Stimulated activated effector memory CD8-positive, alpha-beta T cell treated with anti-CD3 and anti-CD28 coated beads, Interleukin-12 subunit alpha, Interleukin-12 subunit beta, amount 100 ng/mL, for 72 hours (primary cell): ENCODE measurements at regions not wholly inside any gene's neighbourhood (a gene's known extent, or its start where the extent isn't known, plus 50 kb on each side); places are given as distances from the start of the nearest gene placed in this dataset.
A peak's percentile ranks its signal among the peaks of the same experiment; 100 is the strongest.

Source experiments
- ATAC-seq: fragments of 150-1000 bp; cut with Tn5 transposase; 2 replicates; pipeline ENCODE4 v1.10.0; 2021
- DNase-seq, 2 donors: peaks; one replicate each; pipeline ENCODE4 v3.0.0; 2021 to 2022; ENCODE audit warnings: low spot score in 2 of 2
- H3K27ac Mint-ChIP-seq: one replicate; pipeline ENCODE4 v1.8.0; 2022; ENCODE audit warnings: mild to moderate bottlenecking, mixed read lengths
- H3K36me3 Mint-ChIP-seq: one replicate; pipeline ENCODE4 v1.8.0; 2022; ENCODE audit warnings: mild to moderate bottlenecking, mixed read lengths
- H3K4me1 Mint-ChIP-seq: one replicate; pipeline ENCODE4 v1.8.0; 2022; ENCODE audit warnings: mixed read lengths
- H3K4me3 Mint-ChIP-seq: one replicate; pipeline ENCODE4 v1.8.0; 2022; ENCODE audit warnings: mild to moderate bottlenecking, mixed read lengths
- H3K9me3 Mint-ChIP-seq: one replicate; pipeline ENCODE4 v1.8.0; 2022; ENCODE audit warnings: mixed read lengths

GRCh38 chr2:16615687-16616615 lies 49.7 kb downstream of the CYRIA start:
- Mint-ChIP-seq H3K9me3 (no peaks in the 10 kb centered on the region), H3K36me3 (no peaks in the 10 kb centered on the region), H3K4me1 (no peaks in the 10 kb centered on the region), H3K4me3 (no peak overlapping the region), H3K27ac (no peak overlapping the region)
- DNase-seq (no peak), ATAC-seq (no peak)

- Mint-ChIP-seq H3K27ac (no peak overlapping the region), H3K4me1 (no peaks in the 10 kb centered on the region), H3K4me3 (no peak overlapping the region), H3K9me3 (no peaks in the 10 kb centered on the region), H3K36me3 (no peaks in the 10 kb centered on the region)
- DNase-seq (no peak), ATAC-seq (no peak)
Measured at GRCh38 chr2:16615246-16615645, 50.4 kb downstream of the CYRIA start.

- no peak overlapping the region for H3K27ac Mint-ChIP-seq
Measured at GRCh38 chr2:16614314-16614860, 51.2 kb downstream of the CYRIA start.

GRCh38 chr2:16613539-16614011 lies 52.1 kb downstream of the CYRIA start:
- H3K27ac Mint-ChIP-seq: no peak overlapping the region
- H3K36me3 Mint-ChIP-seq: no peaks in the 10 kb centered on the region
- H3K9me3 Mint-ChIP-seq: no peaks in the 10 kb centered on the region
- DNase-seq (no peak), ATAC-seq (no peak)
- H3K4me3 Mint-ChIP-seq: no peak overlapping the region
- peaks cover 3% of the 10 kb centered on the region for H3K4me1 Mint-ChIP-seq

More at GRCh38 chr2:16614314-16614860, 51.2 kb downstream of the CYRIA start:
- DNase-seq (no peak), ATAC-seq (no peak)
- Mint-ChIP-seq H3K9me3 (no peaks in the 10 kb centered on the region), H3K36me3 (no peaks in the 10 kb centered on the region), H3K4me3 (no peak overlapping the region), H3K4me1 (no peaks in the 10 kb centered on the region)

- peaks cover 10% of the 10 kb centered on the region for H3K4me1 Mint-ChIP-seq
- DNase-seq (no peak), ATAC-seq (no peak)
- no peak overlapping the region for H3K4me3 Mint-ChIP-seq
- H3K27ac Mint-ChIP-seq: no peak overlapping the region
- no peaks in the 10 kb centered on the region for H3K9me3 Mint-ChIP-seq
- H3K36me3 Mint-ChIP-seq: no peaks in the 10 kb centered on the region
Measured at GRCh38 chr2:16612490-16612889, 53.1 kb downstream of the CYRIA start.

GRCh38 chr2:16609786-16610185 lies 55.8 kb downstream of the CYRIA start:
- peaks cover 10% of the 10 kb centered on the region for H3K4me1 Mint-ChIP-seq
- no peak for DNase-seq
- H3K9me3 Mint-ChIP-seq: no peaks in the 10 kb centered on the region
- H3K27ac Mint-ChIP-seq: no peak overlapping the region
- H3K36me3 Mint-ChIP-seq: no peaks in the 10 kb centered on the region
- peak overlapping the region; percentile 69 for H3K4me3 Mint-ChIP-seq
- ATAC-seq: no peak

GRCh38 chr2:16608661-16609643 lies 56.7 kb downstream of the CYRIA start:
- DNase-seq (peak; percentile 81 to 95), ATAC-seq (peak; percentile 86)
- H3K9me3 Mint-ChIP-seq: no peaks in the 10 kb centered on the region
- no peaks in the 10 kb centered on the region for H3K36me3 Mint-ChIP-seq
- peak overlapping the region; percentile 69 for H3K4me3 Mint-ChIP-seq
- H3K27ac Mint-ChIP-seq: no peak overlapping the region
- H3K4me1 Mint-ChIP-seq: peaks cover 10% of the 10 kb centered on the region

- Mint-ChIP-seq H3K4me1 (peaks cover 10% of the 10 kb centered on the region), H3K4me3 (no peak overlapping the region), H3K36me3 (no peaks in the 10 kb centered on the region), H3K9me3 (no peaks in the 10 kb centered on the region), H3K27ac (no peak overlapping the region)
- no peak for DNase-seq
- ATAC-seq: no peak
Measured at GRCh38 chr2:16607301-16607700, 58.3 kb downstream of the CYRIA start.

GRCh38 chr2:16604236-16604635 lies 61.4 kb downstream of the CYRIA start:
- Mint-ChIP-seq H3K4me3 (no peak overlapping the region), H3K36me3 (no peaks in the 10 kb centered on the region), H3K4me1 (peaks cover 10% of the 10 kb centered on the region), H3K27ac (no peak overlapping the region), H3K9me3 (no peaks in the 10 kb centered on the region)
- ATAC-seq (no peak), DNase-seq (peak in 1 of 2 donors; percentile 8)

- DNase-seq (no peak), ATAC-seq (no peak)
- Mint-ChIP-seq H3K36me3 (no peaks in the 10 kb centered on the region), H3K27ac (no peak overlapping the region), H3K9me3 (peaks cover 2% of the 10 kb centered on the region), H3K4me1 (no peaks in the 10 kb centered on the region), H3K4me3 (no peak overlapping the region)
Measured at GRCh38 chr2:16591370-16591933, 74.2 kb downstream of the CYRIA start.

GRCh38 chr2:16589465-16589864 lies 76.2 kb downstream of the CYRIA start:
- peaks cover 2% of the 10 kb centered on the region for H3K9me3 Mint-ChIP-seq

GRCh38 chr2:16588565-16588964 lies 77.1 kb downstream of the CYRIA start:
- Mint-ChIP-seq H3K27ac (no peak overlapping the region), H3K9me3 (peaks cover 2% of the 10 kb centered on the region), H3K4me3 (no peak overlapping the region), H3K36me3 (no peaks in the 10 kb centered on the region), H3K4me1 (no peaks in the 10 kb centered on the region)
- no peak for DNase-seq
- ATAC-seq: no peak

More at GRCh38 chr2:16589465-16589864, 76.2 kb downstream of the CYRIA start:
- DNase-seq (no peak), ATAC-seq (no peak)
- no peaks in the 10 kb centered on the region for H3K36me3 Mint-ChIP-seq
- no peaks in the 10 kb centered on the region for H3K4me1 Mint-ChIP-seq
- no peak overlapping the region for H3K27ac Mint-ChIP-seq
- no peak overlapping the region for H3K4me3 Mint-ChIP-seq

- DNase-seq (no peak), ATAC-seq (no peak)
- Mint-ChIP-seq H3K36me3 (no peaks in the 10 kb centered on the region), H3K4me1 (no peaks in the 10 kb centered on the region), H3K9me3 (no peaks in the 10 kb centered on the region), H3K4me3 (no peak overlapping the region), H3K27ac (no peak overlapping the region)
Measured at GRCh38 chr2:16587601-16588000, 78.0 kb downstream of the CYRIA start.

GRCh38 chr2:16584824-16585540 lies 80.7 kb downstream of the CYRIA start:
- H3K27ac Mint-ChIP-seq: no peak overlapping the region
- H3K4me1 Mint-ChIP-seq: no peaks in the 10 kb centered on the region
- no peak for ATAC-seq

More at GRCh38 chr2:16584824-16585540, 80.7 kb downstream of the CYRIA start:
- no peak for DNase-seq
- Mint-ChIP-seq H3K9me3 (no peaks in the 10 kb centered on the region), H3K4me3 (no peak overlapping the region), H3K36me3 (no peaks in the 10 kb centered on the region)
